H4 (cell line): ENCODE measurements at regions not wholly inside any gene's neighbourhood (a gene's known extent, or its start where the extent isn't known, plus 50 kb on each side); places are given as distances from the start of the nearest gene placed in this dataset.
"Not testable (repeated sequence)": the region's sequence is repeated elsewhere in the genome, so short reads cannot be mapped to it uniquely, and the experiment has no call there.

Experiments used
- DNase-seq: peaks from one replicate; pipeline ENCODE4 v3.0.0-alpha.2; 2015; ENCODE audit warnings: low spot score

GRCh38 chr1:185439727-185440415 lies 122.8 kb upstream of the IVNS1ABP start:
- DNase-seq: peak; percentile 72

GRCh38 chr1:185438936-185439335 lies 121.9 kb upstream of the IVNS1ABP start:
- DNase-seq: no peak

- no peak for DNase-seq
These were observed 118.8 kb upstream of the IVNS1ABP start for GRCh38 chr1:185435696-185436379.

GRCh38 chr1:185434721-185435120 lies 117.7 kb upstream of the IVNS1ABP start:
- DNase-seq: no peak

- no peak for DNase-seq
These were observed 116.6 kb upstream of the IVNS1ABP start for GRCh38 chr1:185433667-185434066.

GRCh38 chr1:185432948-185433347 lies 115.9 kb upstream of the IVNS1ABP start:
- no peak for DNase-seq

GRCh38 chr1:185431612-185432011 lies 114.6 kb upstream of the IVNS1ABP start:
- no peak for DNase-seq

- not testable (repeated sequence) for DNase-seq
These were observed 112.6 kb upstream of the IVNS1ABP start for GRCh38 chr1:185429668-185430067.

- DNase-seq: no peak
These were observed 110.7 kb upstream of the IVNS1ABP start for GRCh38 chr1:185427776-185428175.

- no peak for DNase-seq
These were observed 110.2 kb upstream of the IVNS1ABP start for GRCh38 chr1:185427264-185427663.

GRCh38 chr1:185426848-185427247 lies 109.8 kb upstream of the IVNS1ABP start:
- no peak for DNase-seq

GRCh38 chr1:185425163-185425562 lies 108.1 kb upstream of the IVNS1ABP start:
- no peak for DNase-seq

- DNase-seq: no peak
These were observed 104.6 kb upstream of the IVNS1ABP start for GRCh38 chr1:185421485-185422107.

- no peak for DNase-seq
These were observed 103.6 kb upstream of the IVNS1ABP start for GRCh38 chr1:185420588-185421081.

- no peak for DNase-seq
These were observed 102.7 kb upstream of the IVNS1ABP start for GRCh38 chr1:185419718-185420117.

- no peak for DNase-seq
These were observed 101.4 kb upstream of the IVNS1ABP start for GRCh38 chr1:185418472-185418871.

- DNase-seq: no peak
These were observed 95.5 kb upstream of the IVNS1ABP start for GRCh38 chr1:185412385-185413087.

- peak; percentile 14 for DNase-seq
These were observed 92.9 kb upstream of the IVNS1ABP start for GRCh38 chr1:185409763-185410528.

GRCh38 chr1:185409345-185409744 lies 92.3 kb upstream of the IVNS1ABP start:
- no peak for DNase-seq

GRCh38 chr1:185408700-185409270 lies 91.7 kb upstream of the IVNS1ABP start:
- DNase-seq: no peak

GRCh38 chr1:185406691-185407009 lies 89.6 kb upstream of the IVNS1ABP start:
- DNase-seq: no peak
